Stimulated activated CD8-positive, alpha-beta memory T cell treated with anti-CD3 and anti-CD28 coated beads, Interleukin-12 subunit alpha, Interleukin-12 subunit beta, amount 100 ng/mL, for 1 hour (primary cell): ENCODE measurements at regions not wholly inside any gene's neighbourhood (a gene's known extent, or its start where the extent isn't known, plus 50 kb on each side); places are given as distances from the start of the nearest gene placed in this dataset.
A peak's percentile ranks its signal among the peaks of the same experiment; 100 is the strongest.

Experiments
- DNase-seq: peaks from one replicate; pipeline ENCODE4 v3.0.0-alpha.2; 2020; ENCODE audit warnings: low read depth

- DNase-seq = no peak
Measured at GRCh38 chr12:124458220-124458991, 109.0 kb downstream of the NCOR2 start.

- no peak for DNase-seq
Measured at GRCh38 chr12:124457287-124458219, 109.9 kb downstream of the NCOR2 start.

GRCh38 chr12:124456652-124457152 is 110.7 kb downstream of the NCOR2 start:
- DNase-seq = no peak

GRCh38 chr12:124456133-124456651 is 111.2 kb downstream of the NCOR2 start:
- DNase-seq = no peak

GRCh38 chr12:124455336-124455735 is 112.1 kb downstream of the NCOR2 start:
- DNase-seq = no peak

- no peak for DNase-seq
Measured at GRCh38 chr12:124454735-124455134, 112.7 kb downstream of the NCOR2 start.

- DNase-seq = no peak
Measured at GRCh38 chr12:124454352-124454725, 113.1 kb downstream of the NCOR2 start.

GRCh38 chr12:124453419-124454351 is 113.7 kb downstream of the NCOR2 start:
- DNase-seq = peak; percentile 72

- DNase-seq = no peak
Measured at GRCh38 chr12:124452576-124453331, 114.7 kb downstream of the NCOR2 start.

- no peak for DNase-seq
Measured at GRCh38 chr12:124451637-124452243, 115.7 kb downstream of the NCOR2 start.

GRCh38 chr12:124451016-124451415 is 116.4 kb downstream of the NCOR2 start:
- DNase-seq = no peak

GRCh38 chr12:124450376-124450750 is 117.0 kb downstream of the NCOR2 start:
- DNase-seq = no peak

- DNase-seq = no peak
Measured at GRCh38 chr12:124449623-124450375, 117.6 kb downstream of the NCOR2 start.

- DNase-seq = no peak
Measured at GRCh38 chr12:124448955-124449622, 118.3 kb downstream of the NCOR2 start.

GRCh38 chr12:124448241-124448954 is 119.0 kb downstream of the NCOR2 start:
- no peak for DNase-seq

GRCh38 chr12:124446364-124446763 is 121.0 kb downstream of the NCOR2 start:
- DNase-seq = no peak

GRCh38 chr12:124445826-124446225 is 121.6 kb downstream of the NCOR2 start:
- no peak for DNase-seq

- no peak for DNase-seq
Measured at GRCh38 chr12:124445121-124445718, 122.2 kb downstream of the NCOR2 start.
